WTC11 (cell line): ENCODE measurements at regions not wholly inside any gene's neighbourhood (a gene's known extent, or its start where the extent isn't known, plus 50 kb on each side); places are given as distances from the start of the nearest gene placed in this dataset.

Source experiments
- ATAC-seq: fragments of 200-7000 bp; cut with Tn5 transposase; 2 replicates; pipeline ENCODE4 v1.10.0; 2021; ENCODE audit warnings: mild to moderate bottlenecking, moderate library complexity
- CTCF ChIA-PET: fragments of 300-600 bp; sonication (Branson Sonifier 250); formaldehyde crosslinking; loops from one replicate; lab custom pipeline; 2021; ENCODE audit warnings: antibody characterized with exemption; lab: Charles Lee
- POLR2A ChIA-PET: fragments of 350-600 bp; sonication (Branson Sonifier 250); formaldehyde crosslinking; loops from one replicate; lab custom pipeline; 2021; ENCODE audit warnings: antibody characterized with exemption; lab: Charles Lee
- DNase-seq: peaks from one replicate; pipeline ENCODE4 v3.0.0; 2021; ENCODE audit warnings: low spot score
- H3K27ac Mint-ChIP-seq: 2 replicates; pipeline ENCODE4 v1.8.0; 2021; ENCODE audit warnings: mixed read lengths
- H3K27me3 Mint-ChIP-seq: 2 replicates; pipeline ENCODE4 v1.8.0; 2021; ENCODE audit warnings: low read depth, mild to moderate bottlenecking, moderate library complexity, mixed read lengths
- H3K36me3 Mint-ChIP-seq: 2 replicates; pipeline ENCODE4 v1.8.0; 2021; ENCODE audit warnings: mixed read lengths
- H3K4me1 Mint-ChIP-seq: 2 replicates; pipeline ENCODE4 v1.8.0; 2022; ENCODE audit warnings: mixed read lengths
- H3K4me3 Mint-ChIP-seq: 2 replicates; pipeline ENCODE4 v1.8.0; 2021; ENCODE audit warnings: mild to moderate bottlenecking, moderate library complexity, mixed read lengths
- H3K9me3 Mint-ChIP-seq: 2 replicates; pipeline ENCODE4 v1.8.0; 2021; ENCODE audit warnings: mixed read lengths
- ATF1 ChIP-seq: sonication (generic); formaldehyde crosslinking; IDR thresholded peaks from 2 replicates; pipeline ENCODE4 v1.8.1; 2023; ENCODE audit warnings: mild to moderate bottlenecking, moderate library complexity, missing genetic modification reagents
- ATF2 ChIP-seq: sonication (generic); formaldehyde crosslinking; IDR thresholded peaks from 2 replicates; pipeline ENCODE4 v1.8.1; 2022; ENCODE audit warnings: low read depth, missing genetic modification reagents, borderline replicate concordance
- ATF6 ChIP-seq: sonication (generic); formaldehyde crosslinking; IDR thresholded peaks from 2 replicates; pipeline ENCODE4 v1.8.1; 2023; ENCODE audit warnings: mild to moderate bottlenecking, missing genetic modification reagents
- CDX4 ChIP-seq: fragments of 250-450 bp; sonication (Bioruptor Pico); IDR thresholded peaks from 2 replicates; pipeline ENCODE4 v1.9.0; 2021; ENCODE audit warnings: moderate library complexity, mild to moderate bottlenecking, inconsistent platforms, borderline replicate concordance
- CREB1 ChIP-seq: sonication (generic); formaldehyde crosslinking; IDR thresholded peaks from 2 replicates; pipeline ENCODE4 v1.8.0; 2023; ENCODE audit warnings: mild to moderate bottlenecking, missing genetic modification reagents
- ERG ChIP-seq: fragments of 250-450 bp; sonication (Bioruptor Pico); IDR thresholded peaks from 2 replicates; pipeline ENCODE4 v1.8.0; 2021; ENCODE audit warnings: mild to moderate bottlenecking
- ETV6 ChIP-seq: sonication (generic); formaldehyde crosslinking; IDR thresholded peaks from 2 replicates; pipeline ENCODE4 v1.8.1; 2022; ENCODE audit warnings: mild to moderate bottlenecking, missing genetic modification reagents
- FOXJ3 ChIP-seq: sonication (generic); formaldehyde crosslinking; IDR thresholded peaks from 2 replicates; pipeline ENCODE4 v1.9.0; 2021; ENCODE audit warnings: missing genetic modification reagents, mild to moderate bottlenecking, borderline replicate concordance
- FOXK1 ChIP-seq: sonication (generic); formaldehyde crosslinking; IDR thresholded peaks from 2 replicates; pipeline ENCODE4 v1.8.0; 2022; ENCODE audit warnings: mild to moderate bottlenecking, moderate library complexity, missing genetic modification reagents
- HMGXB4 ChIP-seq: sonication (generic); formaldehyde crosslinking; IDR thresholded peaks from 2 replicates; pipeline ENCODE4 v1.8.1; 2023; ENCODE audit warnings: mild to moderate bottlenecking, moderate library complexity, missing genetic modification reagents
- KAT7 ChIP-seq: sonication (generic); formaldehyde crosslinking; IDR thresholded peaks from 2 replicates; pipeline ENCODE4 v1.8.1; 2023; ENCODE audit warnings: missing genetic modification reagents, mild to moderate bottlenecking, borderline replicate concordance
- MLX ChIP-seq: sonication (generic); formaldehyde crosslinking; IDR thresholded peaks from 2 replicates; pipeline ENCODE4 v1.8.1; 2023; ENCODE audit warnings: mild to moderate bottlenecking, missing genetic modification reagents, moderate library complexity
- MYBL2 ChIP-seq: sonication (generic); formaldehyde crosslinking; IDR thresholded peaks from 2 replicates; pipeline ENCODE4 v1.8.1; 2023; ENCODE audit warnings: mild to moderate bottlenecking, moderate library complexity, missing genetic modification reagents
- NFYB ChIP-seq: sonication (generic); formaldehyde crosslinking; conservative IDR thresholded peaks from 2 replicates; pipeline ENCODE4 v1.8.0; 2022; ENCODE audit warnings: low read depth, missing genetic modification reagents
- NR2C2 ChIP-seq: sonication (generic); formaldehyde crosslinking; IDR thresholded peaks from 2 replicates; pipeline ENCODE4 v1.8.0; 2022; ENCODE audit warnings: mild to moderate bottlenecking, missing genetic modification reagents
- TCF7 ChIP-seq: sonication (generic); formaldehyde crosslinking; IDR thresholded peaks from 2 replicates; pipeline ENCODE4 v1.8.0; 2022; ENCODE audit warnings: mild to moderate bottlenecking, low read depth, missing genetic modification reagents, moderate library complexity
- ZBTB21 ChIP-seq: sonication (generic); formaldehyde crosslinking; IDR thresholded peaks from 2 replicates; pipeline ENCODE4 v1.8.1; 2023; ENCODE audit warnings: mild to moderate bottlenecking, missing genetic modification reagents, borderline replicate concordance
- ZNF232 ChIP-seq: sonication (generic); formaldehyde crosslinking; IDR thresholded peaks from 2 replicates; pipeline ENCODE4 v1.8.0; 2022; ENCODE audit warnings: mild to moderate bottlenecking, missing genetic modification reagents
- ZNF317 ChIP-seq: sonication (generic); formaldehyde crosslinking; IDR thresholded peaks from 2 replicates; pipeline ENCODE4 v1.8.1; 2023; ENCODE audit warnings: low read depth, mild to moderate bottlenecking, moderate library complexity, missing genetic modification reagents, borderline replicate concordance

- TF ChIP-seq ATF6 (CRISPR knock-in tag) = no peak
- no peak for TF ChIP-seq HMGXB4
- TF ChIP-seq MYBL2 (CRISPR knock-in tag) = no peak
These were observed 342.0 kb downstream of the USP25 start (continued) for GRCh38 chr21:16071761-16072160.

- CTCF ChIA-PET = no interaction called here
- no peak overlapping the region for H3K4me3 Mint-ChIP-seq
- H3K9me3 Mint-ChIP-seq = no peaks in the 10 kb centered on the region
- ATAC-seq = no peak
- H3K27me3 Mint-ChIP-seq = no peaks in the 10 kb centered on the region
- H3K27ac Mint-ChIP-seq = no peak overlapping the region
- no peaks in the 10 kb centered on the region for H3K36me3 Mint-ChIP-seq
- H3K4me1 Mint-ChIP-seq = peaks cover 10% of the 10 kb centered on the region
- POLR2A ChIA-PET = no interaction called here
- TF ChIP-seq FOXK1 (no peak), ZBTB21 (CRISPR knock-in tag) (no peak), ERG (CRISPR knock-in tag) (no peak), KAT7 (CRISPR knock-in tag) (no peak), TCF7 (CRISPR knock-in tag) (no peak)
- no peak for DNase-seq
These were observed 342.4 kb downstream of the USP25 start for GRCh38 chr21:16072221-16072620.

GRCh38 chr21:16072737-16073136 is 343.0 kb downstream of the USP25 start:
- Mint-ChIP-seq H3K27ac (no peak overlapping the region), H3K9me3 (no peaks in the 10 kb centered on the region), H3K36me3 (no peaks in the 10 kb centered on the region), H3K4me1 (peaks cover 10% of the 10 kb centered on the region), H3K27me3 (no peaks in the 10 kb centered on the region), H3K4me3 (no peak overlapping the region)
- TF ChIP-seq ZNF317 (CRISPR knock-in tag) (no peak), FOXJ3 (CRISPR knock-in tag) (no peak), ATF2 (CRISPR knock-in tag) (no peak), CREB1 (CRISPR knock-in tag) (no peak), NFYB (CRISPR knock-in tag) (no peak), ZNF232 (no peak), CDX4 (no peak), FOXK1 (no peak), MLX (CRISPR knock-in tag) (no peak), NR2C2 (CRISPR knock-in tag) (no peak), ATF1 (CRISPR knock-in tag) (no peak), ETV6 (CRISPR knock-in tag) (no peak)
- CTCF ChIA-PET = no interaction called here
- POLR2A ChIA-PET = no interaction called here
- DNase-seq (no peak), ATAC-seq (no peak)
